Stimulated activated effector memory CD8-positive, alpha-beta T cell treated with anti-CD3 and anti-CD28 coated beads, Interleukin-12 subunit alpha, Interleukin-12 subunit beta, amount 100 ng/mL, for 72 hours (primary cell): ENCODE measurements at regions not wholly inside any gene's neighbourhood (a gene's known extent, or its start where the extent isn't known, plus 50 kb on each side); places are given as distances from the start of the nearest gene placed in this dataset.

ENCODE experiments used
- ATAC-seq: fragments of 150-1000 bp; cut with Tn5 transposase; 2 replicates; pipeline ENCODE4 v1.10.0; 2021
- DNase-seq, 2 donors: peaks; one replicate each; pipeline ENCODE4 v3.0.0; 2021 to 2022; ENCODE audit warnings: low spot score in 2 of 2
- H3K27ac Mint-ChIP-seq: one replicate; pipeline ENCODE4 v1.8.0; 2022; ENCODE audit warnings: mild to moderate bottlenecking, mixed read lengths
- H3K36me3 Mint-ChIP-seq: one replicate; pipeline ENCODE4 v1.8.0; 2022; ENCODE audit warnings: mild to moderate bottlenecking, mixed read lengths
- H3K4me1 Mint-ChIP-seq: one replicate; pipeline ENCODE4 v1.8.0; 2022; ENCODE audit warnings: mixed read lengths
- H3K4me3 Mint-ChIP-seq: one replicate; pipeline ENCODE4 v1.8.0; 2022; ENCODE audit warnings: mild to moderate bottlenecking, mixed read lengths
- H3K9me3 Mint-ChIP-seq: one replicate; pipeline ENCODE4 v1.8.0; 2022; ENCODE audit warnings: mixed read lengths

- H3K36me3 Mint-ChIP-seq, result no peaks in the 10 kb centered on the region
- H3K27ac Mint-ChIP-seq, result no peak overlapping the region
- H3K9me3 Mint-ChIP-seq, result peaks cover 15% of the 10 kb centered on the region
- ATAC-seq, result no peak
- no peak for DNase-seq
- no peaks in the 10 kb centered on the region for H3K4me1 Mint-ChIP-seq
- no peak overlapping the region for H3K4me3 Mint-ChIP-seq
Measured at GRCh38 chr3:64913515-64913914, 225.7 kb upstream of the ADAMTS9 start.

GRCh38 chr3:64911138-64911537 lies 223.3 kb upstream of the ADAMTS9 start:
- DNase-seq (no peak), ATAC-seq (peak; percentile 78)
- Mint-ChIP-seq H3K4me1 (no peaks in the 10 kb centered on the region), H3K27ac (no peak overlapping the region), H3K36me3 (no peaks in the 10 kb centered on the region), H3K9me3 (peaks cover 15% of the 10 kb centered on the region), H3K4me3 (no peak overlapping the region)

GRCh38 chr3:64909757-64910467 lies 222.1 kb upstream of the ADAMTS9 start:
- H3K4me3 Mint-ChIP-seq, result no peak overlapping the region

GRCh38 chr3:64909011-64909410 lies 221.2 kb upstream of the ADAMTS9 start:
- ATAC-seq, result no peak
- H3K36me3 Mint-ChIP-seq, result no peaks in the 10 kb centered on the region
- peaks cover 8% of the 10 kb centered on the region for H3K9me3 Mint-ChIP-seq
- DNase-seq, result no peak
- H3K4me1 Mint-ChIP-seq, result no peaks in the 10 kb centered on the region
- H3K27ac Mint-ChIP-seq, result no peak overlapping the region
- H3K4me3 Mint-ChIP-seq, result no peak overlapping the region

More at GRCh38 chr3:64909757-64910467, 222.1 kb upstream of the ADAMTS9 start:
- Mint-ChIP-seq H3K36me3 (no peaks in the 10 kb centered on the region), H3K27ac (no peak overlapping the region), H3K9me3 (peaks cover 15% of the 10 kb centered on the region), H3K4me1 (no peaks in the 10 kb centered on the region)
- DNase-seq (no peak), ATAC-seq (no peak)

- H3K36me3 Mint-ChIP-seq, result no peaks in the 10 kb centered on the region
- DNase-seq (no peak), ATAC-seq (no peak)
- peaks cover 8% of the 10 kb centered on the region for H3K9me3 Mint-ChIP-seq
- no peak overlapping the region for H3K27ac Mint-ChIP-seq
- no peaks in the 10 kb centered on the region for H3K4me1 Mint-ChIP-seq
- no peak overlapping the region for H3K4me3 Mint-ChIP-seq
Measured at GRCh38 chr3:64908251-64908685, 220.5 kb upstream of the ADAMTS9 start.

- H3K9me3 Mint-ChIP-seq, result peaks cover 9% of the 10 kb centered on the region
- H3K36me3 Mint-ChIP-seq, result no peaks in the 10 kb centered on the region
- no peak overlapping the region for H3K27ac Mint-ChIP-seq
- no peaks in the 10 kb centered on the region for H3K4me1 Mint-ChIP-seq
- DNase-seq, result no peak
- no peak for ATAC-seq
- no peak overlapping the region for H3K4me3 Mint-ChIP-seq
Measured at GRCh38 chr3:64905906-64906410, 218.2 kb upstream of the ADAMTS9 start.

GRCh38 chr3:64903006-64903405 lies 215.2 kb upstream of the ADAMTS9 start:
- H3K27ac Mint-ChIP-seq, result no peak overlapping the region
- peaks cover 14% of the 10 kb centered on the region for H3K9me3 Mint-ChIP-seq
- no peak overlapping the region for H3K4me3 Mint-ChIP-seq
- H3K36me3 Mint-ChIP-seq, result no peaks in the 10 kb centered on the region
- DNase-seq (no peak), ATAC-seq (no peak)
- H3K4me1 Mint-ChIP-seq, result no peaks in the 10 kb centered on the region

GRCh38 chr3:64901986-64902516 lies 214.3 kb upstream of the ADAMTS9 start:
- no peak for DNase-seq
- Mint-ChIP-seq H3K9me3 (peaks cover 14% of the 10 kb centered on the region), H3K36me3 (no peaks in the 10 kb centered on the region), H3K27ac (no peak overlapping the region), H3K4me3 (no peak overlapping the region), H3K4me1 (no peaks in the 10 kb centered on the region)
- no peak for ATAC-seq

- Mint-ChIP-seq H3K27ac (no peak overlapping the region), H3K9me3 (peaks cover 14% of the 10 kb centered on the region), H3K4me1 (no peaks in the 10 kb centered on the region), H3K36me3 (no peaks in the 10 kb centered on the region), H3K4me3 (no peak overlapping the region)
- DNase-seq (no peak), ATAC-seq (no peak)
Measured at GRCh38 chr3:64901522-64901885, 213.7 kb upstream of the ADAMTS9 start.

- Mint-ChIP-seq H3K9me3 (peaks cover 17% of the 10 kb centered on the region), H3K36me3 (no peaks in the 10 kb centered on the region), H3K4me3 (no peak overlapping the region), H3K27ac (no peak overlapping the region), H3K4me1 (no peaks in the 10 kb centered on the region)
- no peak for ATAC-seq
- no peak for DNase-seq
Measured at GRCh38 chr3:64900617-64901521, 213.1 kb upstream of the ADAMTS9 start.

GRCh38 chr3:64900156-64900555 lies 212.4 kb upstream of the ADAMTS9 start:
- DNase-seq (no peak), ATAC-seq (no peak)
- Mint-ChIP-seq H3K4me3 (no peak overlapping the region), H3K36me3 (no peaks in the 10 kb centered on the region), H3K4me1 (no peaks in the 10 kb centered on the region), H3K9me3 (peaks cover 17% of the 10 kb centered on the region), H3K27ac (no peak overlapping the region)

GRCh38 chr3:64898941-64899340 lies 211.1 kb upstream of the ADAMTS9 start:
- ATAC-seq, result no peak
- Mint-ChIP-seq H3K36me3 (no peaks in the 10 kb centered on the region), H3K27ac (no peak overlapping the region)

GRCh38 chr3:64895991-64896895 lies 208.4 kb upstream of the ADAMTS9 start:
- Mint-ChIP-seq H3K4me3 (no peak overlapping the region), H3K36me3 (no peaks in the 10 kb centered on the region), H3K9me3 (peaks cover 22% of the 10 kb centered on the region), H3K27ac (no peak overlapping the region), H3K4me1 (no peaks in the 10 kb centered on the region)
- DNase-seq, result no peak
- no peak for ATAC-seq

More at GRCh38 chr3:64898941-64899340, 211.1 kb upstream of the ADAMTS9 start:
- DNase-seq, result no peak
- no peaks in the 10 kb centered on the region for H3K4me1 Mint-ChIP-seq
- H3K4me3 Mint-ChIP-seq, result no peak overlapping the region
- H3K9me3 Mint-ChIP-seq, result peaks cover 20% of the 10 kb centered on the region

- peaks cover 26% of the 10 kb centered on the region for H3K9me3 Mint-ChIP-seq
- no peak overlapping the region for H3K27ac Mint-ChIP-seq
- ATAC-seq (no peak), DNase-seq (no peak)
- H3K4me1 Mint-ChIP-seq, result no peaks in the 10 kb centered on the region
- H3K36me3 Mint-ChIP-seq, result no peaks in the 10 kb centered on the region
- no peak overlapping the region for H3K4me3 Mint-ChIP-seq
Measured at GRCh38 chr3:64895106-64895990, 207.5 kb upstream of the ADAMTS9 start.
